ENCODE measurements at regions not wholly inside any gene's neighbourhood (a gene's known extent, or its start where the extent isn't known, plus 50 kb on each side); places are given as distances from the start of the nearest gene placed in this dataset.
"Not testable (repeated sequence)": the region's sequence is repeated elsewhere in the genome, so short reads cannot be mapped to it uniquely, and the experiment has no call there.

DNA sequence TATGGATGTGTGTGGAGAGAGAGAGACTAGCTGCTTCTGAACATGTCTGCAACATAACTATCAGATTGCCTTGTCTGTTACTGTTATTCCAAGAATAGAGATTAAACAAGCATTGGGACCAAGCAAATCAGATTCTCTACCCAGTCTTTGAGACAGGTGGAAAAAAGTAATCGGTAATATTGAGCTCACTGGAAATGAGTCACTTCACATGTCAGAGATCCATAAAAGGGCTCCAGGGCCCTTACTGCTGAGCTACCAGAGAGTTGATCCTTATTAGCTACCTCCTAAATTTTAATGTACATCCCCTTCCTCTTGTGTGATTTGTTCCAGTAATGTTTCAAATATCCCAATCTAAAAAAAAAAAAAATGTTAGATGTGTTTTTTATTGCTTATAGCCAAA lies 2118.0 kb downstream of the PCDH9 start:
- in situ Hi-C loops (cut with MboI; ENCODE audit: low pct_unique_long_range_greater_than_20kb, low sequenced_read_pairs, unreplicated experiment) = no loop called here
- TF ChIP-seq CTCF (IDR thresholded peaks at IDR 0.05; ENCODE audit: extremely low read depth, insufficient read depth, missing control alignments) = no peak
- no peak for DNase-seq (ENCODE audit: low spot score)

DNA sequence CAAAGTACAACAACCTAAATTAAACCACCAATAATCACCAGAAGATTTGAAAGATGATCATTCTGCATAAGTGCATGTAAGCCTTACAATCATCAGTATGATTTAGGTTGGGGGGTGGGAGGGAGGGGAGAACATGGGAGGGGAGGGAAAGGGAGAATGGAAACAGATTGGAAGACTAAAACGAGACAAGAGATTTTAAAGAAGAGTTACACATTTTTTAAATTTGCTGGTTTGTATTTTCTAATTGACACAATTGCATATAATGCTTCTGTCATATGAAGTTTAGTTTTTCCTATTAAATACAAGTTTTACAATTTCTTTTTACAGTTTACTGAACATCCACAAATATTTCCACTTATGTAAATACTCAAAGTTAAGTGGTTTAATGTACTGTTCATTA lies 2118.9 kb downstream of the PCDH9 start:
- in situ Hi-C loops (cut with MboI; ENCODE audit: low pct_unique_long_range_greater_than_20kb, low sequenced_read_pairs, unreplicated experiment) = no loop called here
- TF ChIP-seq CTCF (IDR thresholded peaks at IDR 0.05; ENCODE audit: extremely low read depth, insufficient read depth, missing control alignments) = no peak
- no peak for DNase-seq (ENCODE audit: low spot score)

DNA sequence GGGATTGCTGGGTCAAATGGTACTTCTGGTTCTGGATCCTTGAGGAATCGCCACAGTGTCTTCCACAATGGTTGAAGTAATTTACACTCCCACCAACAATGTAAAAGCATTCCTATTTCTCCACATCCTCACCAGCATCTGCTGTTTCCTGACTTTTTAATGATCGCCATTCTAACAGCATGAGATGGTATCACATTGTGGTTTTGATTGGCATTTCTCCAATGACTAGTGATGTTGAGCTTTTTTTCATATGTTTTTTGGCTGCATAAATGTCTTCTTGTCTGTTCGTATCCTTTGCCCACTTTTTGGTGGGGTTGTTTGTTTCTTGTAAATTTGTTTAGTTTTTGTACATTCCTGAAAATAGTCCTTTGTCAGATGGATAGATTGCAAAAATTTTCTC lies 2125.7 kb downstream of the PCDH9 start:
- in situ Hi-C loops (cut with MboI; ENCODE audit: low pct_unique_long_range_greater_than_20kb, low sequenced_read_pairs, unreplicated experiment); DNase-seq (ENCODE audit: low spot score): not testable (repeated sequence)

- no peak for DNase-seq (ENCODE audit: low spot score)
- no peak for TF ChIP-seq CTCF (IDR thresholded peaks at IDR 0.05; ENCODE audit: extremely low read depth, insufficient read depth, missing control alignments)
- in situ Hi-C loops (cut with MboI; ENCODE audit: low pct_unique_long_range_greater_than_20kb, low sequenced_read_pairs, unreplicated experiment) = no loop called here
Measured at GRCh38 chr13:65103351-65103750, 2126.8 kb downstream of the PCDH9 start.

GRCh38 chr13:65095161-65096082 lies 2134.7 kb downstream of the PCDH9 start:
- in situ Hi-C loops (cut with MboI; ENCODE audit: low pct_unique_long_range_greater_than_20kb, low sequenced_read_pairs, unreplicated experiment) = no loop called here
- TF ChIP-seq CTCF (IDR thresholded peaks at IDR 0.05; ENCODE audit: extremely low read depth, insufficient read depth, missing control alignments) = no peak
- DNase-seq (ENCODE audit: low spot score) = no peak

GRCh38 chr13:65093357-65093756 lies 2136.8 kb downstream of the PCDH9 start:
- DNase-seq (ENCODE audit: low spot score) = no peak
- no peak for TF ChIP-seq CTCF (IDR thresholded peaks at IDR 0.05; ENCODE audit: extremely low read depth, insufficient read depth, missing control alignments)
- in situ Hi-C loops (cut with MboI; ENCODE audit: low pct_unique_long_range_greater_than_20kb, low sequenced_read_pairs, unreplicated experiment) = no loop called here

DNA sequence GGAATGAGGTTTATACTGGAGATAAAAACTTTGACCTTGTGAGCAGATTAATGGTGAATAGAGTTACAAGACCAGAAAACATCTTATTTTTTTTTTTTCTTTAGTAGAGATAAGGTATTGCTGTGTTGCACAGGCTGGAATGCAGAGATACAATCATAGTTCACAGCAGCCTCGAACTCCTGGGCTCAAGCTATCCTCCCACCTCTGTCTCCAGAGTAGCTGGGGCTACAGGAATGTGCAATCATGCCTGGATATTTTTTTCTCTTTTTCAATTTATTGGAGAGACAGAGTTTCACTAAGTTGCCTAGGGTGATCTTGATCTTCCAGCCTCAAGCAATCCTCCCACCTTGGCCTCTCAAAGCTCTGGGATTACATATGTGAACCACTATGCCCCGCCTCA lies 2139.1 kb downstream of the PCDH9 start:
- in situ Hi-C loops (cut with MboI; ENCODE audit: low pct_unique_long_range_greater_than_20kb, low sequenced_read_pairs, unreplicated experiment) = no loop called here
- DNase-seq (ENCODE audit: low spot score) = no peak
- no peak for TF ChIP-seq CTCF (IDR thresholded peaks at IDR 0.05; ENCODE audit: extremely low read depth, insufficient read depth, missing control alignments)

All from GM13977 (cell line).